B cell (primary cell): ENCODE measurements at regions not wholly inside any gene's neighbourhood (a gene's known extent, or its start where the extent isn't known, plus 50 kb on each side); places are given as distances from the start of the nearest gene placed in this dataset.

Source experiments
- CTCF ChIP-seq: fragments of 200-600 bp; IDR thresholded peaks from one replicate; pipeline ENCODE4 v1.8.0; 2022; ENCODE audit warnings: antibody characterized with exemption, mild to moderate bottlenecking
- EZH2 ChIP-seq: IDR thresholded peaks from 2 replicates; pipeline ENCODE4 v1.6.1; 2012; ENCODE audit warnings: borderline replicate concordance, low read depth, mild to moderate bottlenecking, moderate library complexity, low read length; ENCODE audit not compliant: insufficient read depth, poor library complexity, severe bottlenecking

GRCh38 chr3:194273743-194274310 is 77.3 kb downstream of the CPN2 start:
- TF ChIP-seq CTCF (no peak), EZH2 (no peak)
